HL-60 (cell line): ENCODE measurements at regions not wholly inside any gene's neighbourhood (a gene's known extent, or its start where the extent isn't known, plus 50 kb on each side); places are given as distances from the start of the nearest gene placed in this dataset.
"Not testable (repeated sequence)": the region's sequence is repeated elsewhere in the genome, so short reads cannot be mapped to it uniquely, and the experiment has no call there.

Experiments used
- GABPA ChIP-seq: IDR thresholded peaks from 2 replicates; pipeline ENCODE4 v1.6.1; 2012; ENCODE audit warnings: low read depth
- POLR2AphosphoS5 ChIP-seq: IDR thresholded peaks from 2 replicates; pipeline ENCODE4 v1.6.1; 2012; ENCODE audit warnings: low read depth
- SPI1 ChIP-seq: IDR thresholded peaks from 2 replicates; pipeline ENCODE4 v1.6.1; 2012; ENCODE audit warnings: low read depth, mild to moderate bottlenecking, borderline replicate concordance
- TF ChIP-seq, protein P1 (sequence below): IDR thresholded peaks from 2 replicates; pipeline ENCODE4 v1.6.1; 2012; ENCODE audit warnings: low read depth; ENCODE audit not compliant: insufficient replicate concordance
- TF ChIP-seq, protein P2 (sequence below): IDR thresholded peaks from one replicate; pipeline ENCODE4 v1.5.1; 2011; ENCODE audit warnings: low read length, control low read depth, inconsistent platforms; ENCODE audit not compliant: insufficient read depth

DNA sequence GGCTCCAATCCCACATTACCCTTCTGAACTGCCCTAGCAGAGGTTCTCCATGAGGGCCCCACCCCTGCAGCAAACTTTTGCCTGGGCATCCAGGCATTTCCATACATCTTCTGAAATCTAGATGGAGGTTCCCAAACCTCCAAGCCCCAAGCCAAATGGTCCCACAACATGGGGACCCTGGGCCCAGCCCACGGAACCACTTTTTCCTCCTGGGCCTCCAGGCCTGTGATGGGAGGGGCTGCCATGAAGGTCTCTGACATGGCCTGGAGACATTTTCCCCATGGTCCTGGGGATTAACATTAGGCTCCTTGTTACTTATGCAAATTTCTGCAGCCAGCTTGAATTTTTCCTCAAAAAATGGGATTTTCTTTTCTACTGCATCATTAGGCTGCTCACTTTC, 156.7 kb upstream of the HDDC2 start:
- TF ChIP-seq, protein P1, sequence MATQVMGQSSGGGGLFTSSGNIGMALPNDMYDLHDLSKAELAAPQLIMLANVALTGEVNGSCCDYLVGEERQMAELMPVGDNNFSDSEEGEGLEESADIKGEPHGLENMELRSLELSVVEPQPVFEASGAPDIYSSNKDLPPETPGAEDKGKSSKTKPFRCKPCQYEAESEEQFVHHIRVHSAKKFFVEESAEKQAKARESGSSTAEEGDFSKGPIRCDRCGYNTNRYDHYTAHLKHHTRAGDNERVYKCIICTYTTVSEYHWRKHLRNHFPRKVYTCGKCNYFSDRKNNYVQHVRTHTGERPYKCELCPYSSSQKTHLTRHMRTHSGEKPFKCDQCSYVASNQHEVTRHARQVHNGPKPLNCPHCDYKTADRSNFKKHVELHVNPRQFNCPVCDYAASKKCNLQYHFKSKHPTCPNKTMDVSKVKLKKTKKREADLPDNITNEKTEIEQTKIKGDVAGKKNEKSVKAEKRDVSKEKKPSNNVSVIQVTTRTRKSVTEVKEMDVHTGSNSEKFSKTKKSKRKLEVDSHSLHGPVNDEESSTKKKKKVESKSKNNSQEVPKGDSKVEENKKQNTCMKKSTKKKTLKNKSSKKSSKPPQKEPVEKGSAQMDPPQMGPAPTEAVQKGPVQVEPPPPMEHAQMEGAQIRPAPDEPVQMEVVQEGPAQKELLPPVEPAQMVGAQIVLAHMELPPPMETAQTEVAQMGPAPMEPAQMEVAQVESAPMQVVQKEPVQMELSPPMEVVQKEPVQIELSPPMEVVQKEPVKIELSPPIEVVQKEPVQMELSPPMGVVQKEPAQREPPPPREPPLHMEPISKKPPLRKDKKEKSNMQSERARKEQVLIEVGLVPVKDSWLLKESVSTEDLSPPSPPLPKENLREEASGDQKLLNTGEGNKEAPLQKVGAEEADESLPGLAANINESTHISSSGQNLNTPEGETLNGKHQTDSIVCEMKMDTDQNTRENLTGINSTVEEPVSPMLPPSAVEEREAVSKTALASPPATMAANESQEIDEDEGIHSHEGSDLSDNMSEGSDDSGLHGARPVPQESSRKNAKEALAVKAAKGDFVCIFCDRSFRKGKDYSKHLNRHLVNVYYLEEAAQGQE: not testable (repeated sequence)
- TF ChIP-seq, protein P2, sequence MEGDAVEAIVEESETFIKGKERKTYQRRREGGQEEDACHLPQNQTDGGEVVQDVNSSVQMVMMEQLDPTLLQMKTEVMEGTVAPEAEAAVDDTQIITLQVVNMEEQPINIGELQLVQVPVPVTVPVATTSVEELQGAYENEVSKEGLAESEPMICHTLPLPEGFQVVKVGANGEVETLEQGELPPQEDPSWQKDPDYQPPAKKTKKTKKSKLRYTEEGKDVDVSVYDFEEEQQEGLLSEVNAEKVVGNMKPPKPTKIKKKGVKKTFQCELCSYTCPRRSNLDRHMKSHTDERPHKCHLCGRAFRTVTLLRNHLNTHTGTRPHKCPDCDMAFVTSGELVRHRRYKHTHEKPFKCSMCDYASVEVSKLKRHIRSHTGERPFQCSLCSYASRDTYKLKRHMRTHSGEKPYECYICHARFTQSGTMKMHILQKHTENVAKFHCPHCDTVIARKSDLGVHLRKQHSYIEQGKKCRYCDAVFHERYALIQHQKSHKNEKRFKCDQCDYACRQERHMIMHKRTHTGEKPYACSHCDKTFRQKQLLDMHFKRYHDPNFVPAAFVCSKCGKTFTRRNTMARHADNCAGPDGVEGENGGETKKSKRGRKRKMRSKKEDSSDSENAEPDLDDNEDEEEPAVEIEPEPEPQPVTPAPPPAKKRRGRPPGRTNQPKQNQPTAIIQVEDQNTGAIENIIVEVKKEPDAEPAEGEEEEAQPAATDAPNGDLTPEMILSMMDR: not testable (repeated sequence)
- not testable (repeated sequence) for TF ChIP-seq POLR2AphosphoS5, SPI1, GABPA
